NCI-H1105 (cell line): ENCODE measurements at regions not wholly inside any gene's neighbourhood (a gene's known extent, or its start where the extent isn't known, plus 50 kb on each side); places are given as distances from the start of the nearest gene placed in this dataset.
"Not testable (repeated sequence)": the region's sequence is repeated elsewhere in the genome, so short reads cannot be mapped to it uniquely, and the experiment has no call there.

ENCODE experiments used
- DNase-seq: peaks from one replicate; lab custom pipeline; 2025; lab: John Stamatoyannopoulos, UW

- no peak for DNase-seq
Observed at GRCh38 chr1:25131794-25132193, 100.5 kb downstream of the SYF2 start.

GRCh38 chr1:25130895-25131294 lies 101.4 kb downstream of the SYF2 start:
- no peak for DNase-seq

GRCh38 chr1:25129380-25129779 lies 102.9 kb downstream of the SYF2 start:
- no peak for DNase-seq

GRCh38 chr1:25128121-25128621 lies 104.1 kb downstream of the SYF2 start:
- DNase-seq = no peak

- no peak for DNase-seq
Observed at GRCh38 chr1:25126562-25126961, 105.7 kb downstream of the SYF2 start.

GRCh38 chr1:25123551-25123950 lies 108.8 kb downstream of the SYF2 start:
- no peak for DNase-seq

- DNase-seq = no peak
Observed at GRCh38 chr1:25122747-25123146, 109.6 kb downstream of the SYF2 start.

GRCh38 chr1:25120281-25120680 lies 112.0 kb downstream of the SYF2 start:
- DNase-seq = no peak

GRCh38 chr1:25118546-25118945 lies 113.8 kb downstream of the SYF2 start:
- no peak for DNase-seq

- DNase-seq = no peak
Observed at GRCh38 chr1:25117233-25117823, 115.0 kb downstream of the SYF2 start.

GRCh38 chr1:25116832-25117231 lies 115.5 kb downstream of the SYF2 start:
- no peak for DNase-seq

- not testable (repeated sequence) for DNase-seq
Observed at GRCh38 chr1:25116117-25116516, 116.2 kb downstream of the SYF2 start.

GRCh38 chr1:25113731-25114130 lies 118.6 kb downstream of the SYF2 start:
- DNase-seq = no peak

GRCh38 chr1:25113086-25113485 lies 119.2 kb downstream of the SYF2 start:
- DNase-seq = no peak

- no peak for DNase-seq
Observed at GRCh38 chr1:25112400-25112799, 119.9 kb downstream of the SYF2 start.

- no peak for DNase-seq
Observed at GRCh38 chr1:25111706-25112105, 120.6 kb downstream of the SYF2 start.

- no peak for DNase-seq
Observed at GRCh38 chr1:25110485-25110884, 121.8 kb downstream of the SYF2 start.

- DNase-seq = no peak
Observed at GRCh38 chr1:25110036-25110435, 122.3 kb downstream of the SYF2 start.

GRCh38 chr1:25109531-25109951 lies 122.8 kb downstream of the SYF2 start:
- no peak for DNase-seq

- DNase-seq = no peak
Observed at GRCh38 chr1:25107643-25108010, 124.7 kb downstream of the SYF2 start.

- DNase-seq = no peak
Observed at GRCh38 chr1:25106976-25107642, 125.2 kb downstream of the SYF2 start.

- DNase-seq = no peak
Observed at GRCh38 chr1:25106352-25106751, 126.0 kb downstream of the SYF2 start.

- DNase-seq = no peak
Observed at GRCh38 chr1:25105836-25106235, 126.5 kb downstream of the SYF2 start.
